HG02763 (cell line): ENCODE measurements at regions not wholly inside any gene's neighbourhood (a gene's known extent, or its start where the extent isn't known, plus 50 kb on each side); places are given as distances from the start of the nearest gene placed in this dataset.

ENCODE experiments used
- ATAC-seq: cut with Tn5 transposase; IDR thresholded peaks from one replicate; pipeline ENCODE4 v1.9.1; 2021; ENCODE audit warnings: mild to moderate bottlenecking, moderate library complexity; ENCODE audit not compliant: unreplicated experiment

- ATAC-seq = no peak
Measured at GRCh38 chr4:111633663-111634266, 511.5 kb upstream of the FAM241A start.

- no peak for ATAC-seq
Measured at GRCh38 chr4:111635646-111636045, 509.6 kb upstream of the FAM241A start.

- ATAC-seq = no peak
Measured at GRCh38 chr4:111636961-111637585, 508.2 kb upstream of the FAM241A start.

- ATAC-seq = no peak
Measured at GRCh38 chr4:111639120-111639690, 506.0 kb upstream of the FAM241A start.

GRCh38 chr4:111639876-111640275 lies 505.4 kb upstream of the FAM241A start:
- ATAC-seq = no peak

- ATAC-seq = peak; percentile 93
Measured at GRCh38 chr4:111641813-111642579, 503.3 kb upstream of the FAM241A start.

- no peak for ATAC-seq
Measured at GRCh38 chr4:111648056-111648455, 497.2 kb upstream of the FAM241A start.

GRCh38 chr4:111649308-111649707 lies 495.9 kb upstream of the FAM241A start:
- peak; percentile 66 for ATAC-seq

- ATAC-seq = no peak
Measured at GRCh38 chr4:111650146-111650545, 495.1 kb upstream of the FAM241A start.

GRCh38 chr4:111650674-111651086 lies 494.6 kb upstream of the FAM241A start:
- ATAC-seq = no peak

- ATAC-seq = no peak
Measured at GRCh38 chr4:111652236-111652635, 493.0 kb upstream of the FAM241A start.

GRCh38 chr4:111652986-111653385 lies 492.3 kb upstream of the FAM241A start:
- no peak for ATAC-seq

GRCh38 chr4:111662496-111662895 lies 482.8 kb upstream of the FAM241A start:
- no peak for ATAC-seq

- ATAC-seq = no peak
Measured at GRCh38 chr4:111664308-111664945, 480.8 kb upstream of the FAM241A start.

- no peak for ATAC-seq
Measured at GRCh38 chr4:111666826-111667360, 478.4 kb upstream of the FAM241A start.

GRCh38 chr4:111671756-111672155 lies 473.5 kb upstream of the FAM241A start:
- ATAC-seq = no peak

- ATAC-seq = no peak
Measured at GRCh38 chr4:111675746-111676145, 469.5 kb upstream of the FAM241A start.

GRCh38 chr4:111676533-111676932 lies 468.7 kb upstream of the FAM241A start:
- ATAC-seq = no peak

- ATAC-seq = no peak
Measured at GRCh38 chr4:111678479-111678878, 466.8 kb upstream of the FAM241A start.

GRCh38 chr4:111678908-111679307 lies 466.3 kb upstream of the FAM241A start:
- no peak for ATAC-seq

- ATAC-seq = no peak
Measured at GRCh38 chr4:111681270-111681669, 464.0 kb upstream of the FAM241A start.
